GM12892 (cell line): ENCODE measurements at regions not wholly inside any gene's neighbourhood (a gene's known extent, or its start where the extent isn't known, plus 50 kb on each side); places are given as distances from the start of the nearest gene placed in this dataset.

Experiments used
- POLR2A ChIP-seq: IDR thresholded peaks from 2 replicates; pipeline ENCODE4 v1.6.1; 2011; ENCODE audit warnings: low read depth, low read length, control low read depth
- POLR2AphosphoS5 ChIP-seq: IDR thresholded peaks from 2 replicates; pipeline ENCODE4 v1.6.1; 2011; ENCODE audit warnings: low read depth, low read length, control low read depth
- TAF1 ChIP-seq: IDR thresholded peaks from 2 replicates; pipeline ENCODE4 v1.6.1; 2011; ENCODE audit warnings: low read depth, mild to moderate bottlenecking, control low read depth, low read length, borderline replicate concordance

- no peak for TF ChIP-seq POLR2A
- TF ChIP-seq TAF1, result no peak
- no peak for TF ChIP-seq POLR2AphosphoS5
Observed at GRCh38 chrX:10062980-10063379, 93.8 kb upstream of the CLCN4 start.
